HG02970 (cell line): ENCODE measurements at regions not wholly inside any gene's neighbourhood (a gene's known extent, or its start where the extent isn't known, plus 50 kb on each side); places are given as distances from the start of the nearest gene placed in this dataset.
"Not testable (repeated sequence)": the region's sequence is repeated elsewhere in the genome, so short reads cannot be mapped to it uniquely, and the experiment has no call there.

Experiments
- ATAC-seq: cut with Tn5 transposase; IDR thresholded peaks from one replicate; pipeline ENCODE4 v1.9.1; 2021; ENCODE audit warnings: mild to moderate bottlenecking, moderate library complexity, moderate number of reproducible peaks; ENCODE audit not compliant: unreplicated experiment, low FRiP score

DNA sequence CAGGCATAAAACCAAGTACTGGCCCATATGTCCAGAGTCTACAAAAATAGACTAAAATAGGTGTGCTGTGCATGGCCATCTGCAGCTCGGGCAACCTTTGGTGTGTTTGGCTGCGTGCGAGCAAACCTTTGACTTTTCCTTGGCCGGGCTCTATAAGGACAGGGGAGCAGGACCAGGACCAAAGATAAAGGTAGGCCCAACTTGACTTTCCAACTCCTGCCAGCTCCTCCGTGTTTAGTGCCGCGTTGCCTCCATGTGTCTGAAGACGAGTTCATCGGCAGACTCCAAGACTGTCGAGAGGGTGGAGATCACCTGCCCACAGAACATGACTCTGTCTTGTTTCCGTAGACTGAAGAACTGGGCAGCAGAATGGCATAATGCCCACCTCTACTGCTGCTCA, 375.5 kb downstream of the IRS2 start:
- no peak for ATAC-seq

DNA sequence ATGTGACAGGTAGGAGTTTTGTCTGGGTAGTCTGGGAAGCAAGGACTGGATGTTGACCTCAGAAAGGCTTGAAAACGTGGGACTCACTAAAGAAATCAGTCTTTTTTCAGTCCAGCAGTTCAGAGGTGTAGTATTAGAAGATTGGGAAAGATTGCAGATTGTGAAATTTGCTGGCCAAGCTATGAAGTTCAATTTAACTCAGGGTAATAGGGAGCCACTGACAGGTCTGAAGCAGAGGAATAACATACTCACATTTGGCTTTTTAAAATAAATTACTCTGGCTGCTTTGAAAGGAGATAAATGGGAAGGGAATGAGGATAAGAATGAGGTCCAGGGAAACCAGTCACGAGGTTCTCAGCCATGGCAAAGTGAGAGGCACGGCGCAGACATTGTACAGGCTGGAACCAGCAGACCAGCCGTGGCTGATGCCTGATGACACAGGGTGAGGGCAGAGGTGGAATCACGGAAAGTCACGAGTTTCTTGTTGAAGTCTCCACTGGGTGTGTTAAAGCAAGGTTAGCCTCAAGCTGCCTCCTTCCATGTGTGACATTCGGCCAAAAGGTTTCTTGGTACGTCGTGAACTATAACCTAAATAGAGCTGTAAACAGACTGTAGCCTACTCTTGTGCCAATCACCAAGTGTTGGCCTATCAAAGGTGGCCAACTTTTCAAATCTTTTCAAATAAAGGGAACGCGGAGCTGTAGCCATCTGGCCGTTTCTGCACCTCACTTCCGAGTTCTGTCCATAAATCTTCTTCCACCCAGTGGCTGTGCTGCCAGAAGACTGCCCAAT, 377.6 kb downstream of the IRS2 start:
- no peak for ATAC-seq

DNA sequence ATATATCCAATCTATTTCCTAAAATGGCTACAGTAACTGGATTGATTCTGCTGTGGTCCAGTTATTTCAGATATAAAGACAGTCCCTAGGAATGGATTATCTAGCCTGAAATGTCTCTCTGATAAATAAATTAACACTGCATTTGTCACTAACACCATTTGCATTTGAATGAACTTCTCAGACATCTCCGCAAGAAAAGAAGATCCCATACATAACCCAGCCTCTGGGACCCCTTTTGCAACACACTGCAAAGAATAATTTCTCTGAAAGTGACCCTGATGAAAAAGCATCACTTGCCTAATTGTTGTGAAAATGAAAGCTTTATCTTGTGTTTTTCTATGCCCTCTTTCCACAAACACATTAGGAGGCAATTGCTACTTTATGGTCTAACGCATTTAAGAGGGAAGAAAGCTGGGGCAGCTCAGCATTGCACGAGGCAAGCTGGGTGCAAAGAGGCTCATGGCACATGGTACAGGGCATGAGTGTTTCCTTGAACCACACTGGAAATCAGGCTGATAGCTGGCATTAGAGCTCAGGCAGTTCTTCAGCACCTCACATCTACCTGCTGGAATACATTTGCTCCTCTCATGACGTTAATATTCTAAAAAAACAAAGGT, 379.9 kb downstream of the IRS2 start:
- no peak for ATAC-seq

DNA sequence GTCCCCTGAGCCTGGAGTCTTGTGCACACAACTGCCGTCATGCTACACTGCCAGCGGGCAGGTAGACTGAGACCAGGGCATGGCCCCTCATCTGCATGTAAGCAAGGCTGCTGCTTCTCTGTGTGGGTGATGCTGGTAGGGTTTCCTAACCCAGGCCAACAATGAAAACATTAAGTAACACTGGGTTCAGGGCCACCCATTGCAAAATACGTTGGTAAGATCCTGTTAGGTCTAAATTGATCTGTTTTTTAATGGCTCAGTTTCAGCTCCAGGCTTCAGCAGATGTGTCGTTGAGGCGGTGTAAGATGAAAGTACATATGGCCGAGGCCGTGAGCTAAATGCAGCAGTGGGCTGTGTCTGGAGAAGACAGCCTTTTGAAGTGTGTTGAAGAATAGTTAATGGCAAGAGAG, 383.4 kb downstream of the IRS2 start:
- ATAC-seq = no peak

DNA sequence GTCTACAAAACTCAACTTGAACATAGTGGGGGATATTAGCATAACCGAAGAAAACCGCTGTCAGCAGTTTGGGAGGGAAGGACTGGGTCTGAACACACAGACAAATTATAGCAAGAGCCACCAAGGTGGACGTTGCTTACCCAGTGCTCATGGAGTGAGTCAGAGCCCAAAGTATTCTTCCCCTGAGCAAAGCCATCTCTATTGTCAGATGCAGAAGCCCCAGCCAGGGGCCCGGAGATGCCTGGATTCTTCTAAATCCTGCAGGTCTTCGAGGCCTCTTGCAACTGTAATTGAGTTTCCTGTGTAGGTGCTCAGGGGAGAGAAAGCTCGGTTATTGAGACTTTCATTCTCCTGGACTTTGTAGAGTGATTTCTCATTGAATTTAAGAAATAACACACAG, 384.5 kb downstream of the IRS2 start:
- ATAC-seq = no peak

DNA sequence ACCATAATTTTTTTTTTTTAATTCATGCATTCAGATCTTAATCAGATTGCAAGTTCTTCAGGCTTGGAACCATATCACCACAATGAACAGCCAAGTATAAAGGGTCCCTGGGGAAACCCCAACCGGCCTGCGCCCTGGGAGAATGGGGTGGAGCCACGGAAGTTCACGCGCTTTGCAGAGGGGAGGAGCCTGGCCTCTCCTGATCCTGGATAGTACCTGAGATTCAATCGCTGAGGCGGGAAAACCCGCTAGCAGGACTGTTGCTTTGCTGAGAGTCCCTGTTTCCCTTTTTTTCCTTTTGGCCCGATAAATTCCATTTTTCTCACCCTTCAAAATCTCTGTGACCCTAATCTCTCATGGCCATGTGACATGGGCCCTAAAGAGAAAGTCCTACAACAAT, 385.1 kb downstream of the IRS2 start:
- no peak for ATAC-seq

DNA sequence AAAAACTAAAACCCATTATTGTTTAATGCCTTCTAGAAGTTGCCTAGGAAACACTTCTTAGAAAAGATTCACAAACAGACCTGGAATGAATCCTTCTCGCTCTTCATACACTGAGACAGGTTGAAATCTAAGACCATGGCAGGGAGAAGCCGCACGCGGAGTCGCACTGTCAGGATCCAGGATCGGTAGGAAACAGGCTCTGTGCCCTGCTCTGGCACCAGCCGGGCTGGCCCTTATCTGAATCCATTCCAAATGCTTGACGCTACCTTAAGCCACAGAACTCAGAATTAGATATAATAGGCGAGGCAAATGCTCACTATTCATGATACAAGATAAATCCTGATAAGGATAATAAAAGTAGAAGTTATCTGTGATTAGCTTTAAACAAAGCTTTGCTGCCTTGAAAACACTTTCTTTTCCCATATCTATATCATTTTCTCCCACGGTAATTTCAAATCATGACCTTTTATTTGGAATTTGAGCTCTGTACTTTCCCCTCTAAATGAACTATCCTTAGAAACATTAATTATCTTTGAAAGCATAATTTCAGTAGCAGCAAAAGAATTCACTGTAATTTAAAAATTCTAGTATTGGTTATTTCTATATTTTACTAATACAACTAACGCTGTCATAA, 385.6 kb downstream of the IRS2 start:
- no peak for ATAC-seq

DNA sequence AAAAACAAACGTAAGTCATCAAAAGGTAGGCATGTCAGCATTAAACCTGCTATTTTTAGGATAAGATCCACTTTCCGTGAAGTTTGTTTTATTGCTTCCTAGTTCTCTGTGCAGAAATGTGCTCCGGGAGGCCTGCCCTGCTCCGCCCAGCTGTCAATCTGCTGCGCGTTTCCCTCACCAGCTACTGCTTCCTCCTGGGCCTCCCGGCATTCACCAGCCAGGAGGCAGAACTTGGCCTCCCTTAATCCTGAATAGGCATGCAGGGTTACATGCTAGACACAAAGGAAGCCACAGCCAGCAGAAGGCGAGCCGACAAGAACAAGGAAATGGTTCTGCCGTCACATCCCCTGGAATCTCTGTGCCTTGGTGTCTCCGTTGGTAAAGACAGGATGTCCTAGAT, 386.2 kb downstream of the IRS2 start:
- ATAC-seq = no peak

DNA sequence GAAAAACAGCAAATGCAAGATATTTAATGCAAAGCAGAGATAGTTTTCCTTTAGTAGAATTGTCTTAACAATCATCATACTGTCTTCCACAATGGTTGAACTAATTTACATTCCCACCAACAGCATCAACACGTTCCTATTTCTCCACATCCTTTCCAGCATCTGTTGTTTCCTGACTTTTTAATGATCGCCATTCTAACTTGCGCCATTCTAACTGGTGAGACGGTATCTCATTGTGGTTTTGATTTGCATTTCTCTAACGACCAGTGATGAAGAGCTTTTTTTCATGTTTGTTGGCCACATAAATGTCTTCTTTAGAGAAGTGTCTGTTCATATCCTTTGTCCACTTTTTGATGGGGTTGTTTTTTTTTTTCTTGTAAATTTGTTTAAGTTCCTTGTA, 388.3 kb downstream of the IRS2 start:
- ATAC-seq = not testable (repeated sequence)

DNA sequence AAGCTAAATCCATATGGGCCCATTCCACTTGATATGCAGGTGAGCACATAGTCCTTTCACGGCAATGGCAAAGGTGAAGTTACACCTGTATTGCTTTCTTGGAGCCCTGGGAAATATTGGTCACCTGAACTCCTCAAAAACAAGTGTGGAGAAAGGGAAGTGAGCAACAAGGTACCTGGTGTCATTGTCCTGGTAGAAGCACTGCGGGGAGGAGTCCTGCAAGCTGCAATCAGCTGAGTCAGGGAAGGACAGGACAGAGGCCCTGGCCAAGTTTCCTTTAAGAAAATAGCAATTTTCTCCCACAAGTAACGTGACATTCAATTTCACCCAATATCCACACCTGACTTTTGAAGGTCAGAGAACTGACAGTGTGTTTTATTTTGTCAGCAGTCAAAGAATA, 389.1 kb downstream of the IRS2 start:
- no peak for ATAC-seq

DNA sequence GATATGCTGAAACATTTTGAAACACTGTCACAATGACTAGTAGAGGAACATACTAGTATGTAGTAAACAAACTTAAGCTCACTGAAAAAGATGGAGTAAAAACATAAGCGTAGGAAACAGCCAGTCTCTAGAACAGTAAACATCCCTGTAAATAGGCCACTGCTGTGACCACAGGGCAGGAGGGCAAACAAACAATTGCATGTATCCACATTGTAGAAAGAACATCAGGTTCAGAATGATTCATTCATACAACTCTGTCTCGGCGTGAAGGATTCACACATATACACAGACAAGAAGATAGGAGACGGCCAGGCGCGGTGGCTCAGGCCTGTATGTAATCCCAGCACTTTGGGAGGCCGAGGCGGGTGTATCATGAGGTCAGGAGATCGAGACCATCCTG, 390.1 kb downstream of the IRS2 start:
- ATAC-seq = no peak

DNA sequence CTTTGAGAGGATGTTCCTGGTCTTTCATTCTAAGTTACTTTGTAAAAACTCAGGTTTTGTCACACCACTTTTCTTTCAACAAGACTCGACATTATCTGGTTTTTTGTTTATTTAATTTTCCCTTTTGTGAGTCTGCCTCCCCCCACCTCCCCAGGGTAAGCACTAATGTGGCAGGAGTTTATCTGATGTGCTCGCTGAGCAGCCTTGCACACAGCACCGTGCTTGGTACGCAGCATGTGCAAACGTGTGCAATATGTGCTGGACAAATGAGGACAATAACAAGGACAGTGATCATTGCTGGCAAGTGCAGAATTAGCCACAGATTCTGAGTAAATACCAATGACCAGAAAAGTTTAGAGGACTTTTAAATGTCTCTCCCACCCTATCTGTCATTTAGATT, 391.4 kb downstream of the IRS2 start:
- no peak for ATAC-seq

DNA sequence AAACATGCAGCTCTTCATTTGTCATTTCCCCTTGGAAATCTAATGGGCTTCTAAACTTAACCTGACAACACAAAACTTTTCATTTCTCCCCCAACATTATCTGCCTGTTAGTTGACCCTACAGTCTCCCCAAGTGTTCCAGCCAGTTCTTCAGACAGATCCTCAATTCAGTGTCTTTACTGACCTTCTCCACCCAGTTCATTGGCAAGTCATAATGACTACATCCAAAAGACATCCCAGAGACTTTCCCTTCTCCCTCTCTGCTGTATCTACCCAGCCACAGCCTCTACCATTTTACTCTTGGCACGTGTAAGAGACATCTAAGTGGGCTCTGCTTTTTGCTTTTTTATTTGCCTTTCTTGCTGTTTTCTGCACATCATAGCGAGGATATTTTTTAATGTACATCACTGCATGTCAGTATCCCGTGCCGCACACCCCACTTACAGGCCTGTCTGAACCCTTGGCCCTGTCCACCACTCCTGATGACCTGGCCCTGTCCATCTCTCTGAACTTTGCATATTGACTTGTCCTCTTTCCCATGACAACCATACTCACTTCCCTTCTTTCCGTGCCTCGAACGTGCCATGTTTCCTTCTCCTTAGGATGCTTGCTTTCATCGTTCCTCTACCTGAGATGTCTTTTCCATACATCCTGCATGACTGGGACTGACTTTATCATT, 391.9 kb downstream of the IRS2 start:
- ATAC-seq = no peak

DNA sequence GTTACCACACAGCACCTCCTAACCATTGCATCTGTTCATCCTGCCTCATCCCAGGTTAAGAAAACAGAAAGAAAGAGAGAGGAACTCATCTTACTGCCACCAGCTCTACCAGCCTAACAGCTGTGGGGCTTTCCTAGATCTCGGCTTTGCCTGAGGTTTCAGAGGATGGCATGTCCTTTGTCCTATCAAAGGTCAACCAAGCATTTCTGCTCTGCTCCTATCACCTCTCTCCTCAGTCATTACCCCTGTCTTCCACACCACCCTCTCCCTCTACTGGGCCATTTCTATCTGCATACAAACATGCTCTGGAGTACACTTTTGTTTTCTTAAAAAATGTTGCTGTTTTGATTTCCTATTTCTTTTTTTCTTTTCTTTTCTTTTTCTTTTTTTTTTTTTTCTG, 393.3 kb downstream of the IRS2 start:
- ATAC-seq = no peak

DNA sequence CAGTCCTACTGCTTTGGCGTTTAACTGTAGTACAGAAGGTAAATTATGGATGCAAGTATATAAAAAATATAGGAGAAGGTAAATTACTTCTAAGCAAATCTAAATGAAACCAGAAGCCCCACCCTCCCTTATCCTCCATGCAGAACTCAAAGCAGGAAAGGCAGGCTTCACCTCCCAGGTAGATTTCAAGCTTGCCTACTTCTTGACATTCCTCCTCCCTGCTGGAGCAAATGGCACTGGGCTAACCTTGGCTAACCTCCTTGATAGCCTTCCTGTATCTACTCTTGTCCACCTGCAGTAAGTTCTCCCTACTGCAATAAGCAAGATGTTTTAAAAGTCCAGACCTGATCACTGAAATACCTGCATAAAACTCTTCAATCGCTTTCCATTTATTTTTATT, 396.0 kb downstream of the IRS2 start:
- no peak for ATAC-seq

DNA sequence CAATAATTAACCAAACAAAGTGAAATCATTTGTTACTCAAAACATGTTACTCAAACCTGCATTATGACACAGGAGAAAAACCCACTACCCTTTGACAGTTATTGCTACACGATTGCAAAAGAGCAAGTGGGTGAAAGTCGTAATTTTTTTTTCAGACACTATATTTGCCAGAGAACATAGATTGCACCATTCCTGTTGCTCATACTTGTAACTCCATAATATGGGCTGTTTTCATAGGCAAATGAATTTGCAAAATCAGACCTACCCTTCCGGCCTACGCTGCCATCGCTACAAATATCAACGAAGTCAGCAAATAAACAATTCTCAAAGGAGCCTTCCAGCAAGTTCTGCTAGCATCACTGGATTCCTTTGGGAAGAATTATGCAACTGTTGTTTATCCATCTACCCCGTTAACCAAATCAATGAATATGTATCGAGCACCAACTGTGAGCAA, 396.5 kb downstream of the IRS2 start:
- no peak for ATAC-seq

DNA sequence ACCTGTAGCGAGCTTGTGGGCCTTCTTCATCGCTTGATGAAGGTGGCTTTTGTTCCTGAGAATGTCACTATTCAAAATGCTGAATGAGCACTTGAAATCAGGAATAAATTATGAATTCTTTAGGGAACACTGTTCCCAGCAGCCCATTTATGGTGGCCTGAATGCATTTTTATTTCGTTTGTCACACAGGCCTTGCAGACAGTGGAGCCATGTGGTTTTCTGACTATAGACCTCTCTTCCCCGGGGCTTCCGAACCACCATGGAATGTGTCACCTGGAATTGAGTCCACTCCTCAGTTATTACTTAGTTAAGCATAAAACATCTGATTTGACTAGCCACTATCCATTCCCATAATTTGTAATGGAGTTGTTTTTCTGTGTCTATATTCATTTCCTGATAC, 396.9 kb downstream of the IRS2 start:
- no peak for ATAC-seq

DNA sequence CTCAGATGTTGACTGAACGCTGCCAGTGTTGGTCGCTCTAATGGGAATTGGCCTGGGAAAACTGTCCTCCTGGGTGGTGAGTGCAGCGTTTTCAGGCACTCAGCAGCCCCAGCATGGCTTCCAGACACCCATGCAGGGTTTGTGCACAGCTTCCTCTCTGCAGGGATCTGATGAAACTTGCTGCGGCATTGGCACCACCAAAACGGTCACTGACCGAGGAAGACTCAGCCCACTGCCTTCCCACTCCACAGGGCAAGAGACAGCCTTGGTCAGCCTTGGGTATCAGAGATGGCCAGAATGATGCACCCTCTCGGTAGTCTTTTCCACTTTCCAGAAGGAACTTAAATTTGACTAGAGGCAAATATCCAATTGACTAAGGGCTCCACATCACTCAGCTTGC, 398.9 kb downstream of the IRS2 start:
- no peak for ATAC-seq

DNA sequence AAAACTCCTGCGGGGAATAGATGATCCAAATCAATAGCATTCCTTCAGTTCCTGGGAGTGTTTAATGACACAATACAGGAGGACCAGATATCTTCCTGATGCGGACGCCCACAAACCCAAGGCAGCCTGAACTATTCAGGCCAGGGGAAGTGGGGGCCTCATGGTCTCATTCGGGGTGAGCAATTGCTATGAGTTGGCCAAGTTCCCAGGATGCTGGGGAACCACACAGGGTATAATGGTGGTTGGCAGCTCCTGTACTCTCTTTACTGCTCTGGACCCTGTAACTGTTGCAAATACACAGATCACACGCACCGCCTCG, 401.2 kb downstream of the IRS2 start:
- no peak for ATAC-seq

DNA sequence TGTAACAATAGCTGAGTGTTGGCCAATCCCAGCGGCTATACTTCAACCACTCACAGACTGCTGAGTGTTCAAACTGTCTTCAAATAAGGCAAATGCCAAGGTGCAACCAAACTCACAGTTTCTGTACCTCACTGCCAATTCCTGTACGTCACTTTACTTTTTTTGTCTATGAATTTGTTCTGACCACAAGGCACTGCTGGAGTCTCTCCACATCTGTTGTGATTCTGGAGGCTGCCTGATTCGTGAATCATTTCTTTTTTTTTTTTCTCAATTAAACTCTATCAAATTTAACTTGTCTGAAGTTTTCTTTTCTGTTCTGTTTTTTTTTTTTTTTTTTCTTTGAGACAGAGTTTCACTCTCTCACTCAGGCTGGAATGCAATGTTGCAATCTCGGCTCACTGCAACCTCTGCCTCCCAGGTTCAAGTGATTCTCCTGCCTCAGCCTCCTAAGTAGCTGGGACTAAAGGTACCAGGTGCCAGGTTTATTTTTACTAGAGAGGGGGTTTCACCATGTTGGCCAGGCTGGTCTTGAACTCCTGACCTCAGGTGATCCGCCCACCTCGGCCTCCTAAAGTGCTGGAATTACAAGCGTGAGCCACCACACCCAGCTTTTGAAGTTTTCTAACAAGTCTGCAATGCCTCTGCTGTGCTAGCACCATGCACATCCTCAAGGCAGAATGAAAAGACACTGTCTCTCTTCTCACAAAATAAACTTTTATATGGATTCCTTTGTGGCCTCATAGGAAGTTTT, 401.7 kb downstream of the IRS2 start:
- no peak for ATAC-seq

DNA sequence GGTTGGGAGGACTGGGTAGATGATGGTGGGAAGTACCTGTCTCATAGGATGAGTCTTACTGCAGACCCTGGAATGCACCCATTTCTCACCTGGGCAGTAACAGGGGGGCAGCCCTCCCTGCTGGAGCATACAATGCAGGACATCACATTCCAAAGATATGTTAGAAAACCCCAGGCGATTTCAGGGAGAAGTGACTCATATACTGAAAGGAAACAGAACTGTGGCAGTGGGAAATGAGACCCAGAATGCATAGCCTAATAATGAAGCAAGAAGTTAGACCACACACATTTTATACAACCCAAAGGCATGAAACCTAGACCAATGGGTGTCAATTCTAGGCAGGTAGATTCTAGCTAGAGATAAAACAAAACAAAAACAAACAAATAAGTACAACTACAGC, 402.7 kb downstream of the IRS2 start:
- ATAC-seq = no peak
